GM18498 (cell line): ENCODE measurements at regions not wholly inside any gene's neighbourhood (a gene's known extent, or its start where the extent isn't known, plus 50 kb on each side); places are given as distances from the start of the nearest gene placed in this dataset.
"Not testable (repeated sequence)": the region's sequence is repeated elsewhere in the genome, so short reads cannot be mapped to it uniquely, and the experiment has no call there.

Experiments
- ATAC-seq: cut with Tn5 transposase; IDR thresholded peaks from one replicate; pipeline ENCODE4 v1.9.1; 2021; ENCODE audit warnings: mild to moderate bottlenecking, moderate library complexity; ENCODE audit not compliant: unreplicated experiment

DNA sequence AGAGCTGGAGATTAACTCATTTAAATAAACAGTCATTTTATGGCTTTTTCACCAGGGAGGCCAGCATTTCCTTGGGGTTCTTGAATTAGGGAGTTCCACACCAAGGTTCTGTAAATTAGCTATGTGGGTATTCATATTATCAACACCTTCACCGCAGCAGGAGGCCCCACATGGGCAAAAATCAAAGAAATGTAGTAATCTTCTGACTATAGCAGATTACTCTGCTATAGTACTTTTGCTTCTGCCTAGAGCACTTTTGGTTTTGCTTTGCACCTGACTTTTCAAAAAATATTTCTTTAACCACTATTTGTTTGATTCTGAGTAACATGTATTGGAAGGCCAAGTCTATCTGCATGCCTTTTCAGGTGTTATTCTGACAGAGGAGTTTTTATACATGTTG lies 108.6 kb upstream of the POMZP3 start:
- peak; percentile 84 for ATAC-seq

DNA sequence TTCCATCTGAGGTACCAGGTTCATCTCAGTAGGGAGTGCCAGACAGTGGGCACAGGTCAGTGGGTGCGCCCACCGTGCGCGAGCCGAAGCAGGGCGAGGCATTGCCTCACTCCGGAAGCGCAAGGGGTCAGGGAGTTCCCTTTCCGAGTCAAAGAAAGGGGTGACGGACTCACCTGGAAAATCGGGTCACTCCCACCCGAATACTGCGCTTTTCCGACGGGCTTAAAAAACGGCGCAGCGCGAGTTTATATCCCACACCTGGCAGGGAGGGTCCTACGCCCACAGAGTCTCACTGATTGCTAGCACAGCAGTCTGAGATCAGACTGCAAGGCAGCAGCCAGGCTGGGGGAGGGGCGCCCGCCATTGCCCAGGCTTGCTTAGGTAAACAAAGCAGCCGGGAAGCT lies 101.5 kb upstream of the POMZP3 start:
- ATAC-seq = not testable (repeated sequence)

DNA sequence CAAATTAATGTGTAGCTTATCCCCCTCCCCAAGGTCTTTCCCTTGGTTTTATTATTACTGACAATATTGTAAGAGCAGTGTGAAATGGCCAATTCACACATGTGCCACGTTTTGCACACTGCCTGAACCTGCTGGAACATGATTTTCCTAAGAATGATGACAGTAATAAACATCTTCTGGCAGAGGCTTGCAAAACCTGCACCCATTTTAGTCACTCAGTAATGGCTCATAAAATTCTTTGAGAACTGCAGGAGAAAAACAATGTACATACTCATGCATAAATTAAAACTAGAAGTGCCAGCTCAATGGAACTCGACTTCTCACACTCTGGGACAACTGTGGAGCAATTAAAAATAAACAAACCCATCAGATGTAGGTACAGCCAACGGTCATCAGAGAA lies 96.8 kb upstream of the POMZP3 start:
- ATAC-seq = not testable (repeated sequence)

DNA sequence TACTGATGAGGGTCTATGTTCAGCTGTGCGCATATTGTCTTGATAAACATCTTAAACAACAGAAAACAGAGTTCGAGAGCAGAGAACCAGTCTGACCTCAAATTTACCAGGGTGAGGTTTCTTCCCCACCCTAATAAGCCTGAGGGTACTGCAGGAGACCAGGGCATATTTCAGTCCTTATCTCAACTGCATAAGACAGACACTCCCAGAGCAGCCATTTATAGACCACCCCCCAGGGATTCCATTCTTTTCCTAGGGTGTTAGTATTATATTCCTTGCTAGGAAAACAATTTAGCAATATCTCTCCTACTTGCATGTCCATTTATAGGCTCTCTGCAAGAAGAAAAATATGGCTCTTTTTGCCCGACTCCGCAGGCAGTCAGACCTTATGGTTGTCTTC lies 89.5 kb upstream of the POMZP3 start:
- not testable (repeated sequence) for ATAC-seq

DNA sequence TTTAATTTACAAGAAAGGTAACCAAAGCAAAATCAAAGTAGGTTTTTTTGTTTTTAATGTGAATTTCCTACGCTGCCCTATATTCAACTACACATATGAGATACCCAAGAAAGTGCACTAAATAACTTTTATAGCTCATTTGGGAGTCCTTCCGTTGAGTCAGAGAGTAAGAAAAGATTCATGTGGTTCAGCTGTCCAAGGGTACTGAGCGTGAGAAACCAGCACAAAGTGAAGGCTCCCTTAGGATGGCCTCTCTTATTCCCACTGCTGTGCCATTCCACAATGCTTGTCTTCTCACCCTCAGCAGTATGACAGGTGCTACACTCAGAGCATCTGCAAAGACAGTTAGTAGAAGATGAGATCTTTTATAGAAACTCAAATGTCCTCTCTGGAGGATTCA lies 85.8 kb upstream of the POMZP3 start:
- ATAC-seq = not testable (repeated sequence)

DNA sequence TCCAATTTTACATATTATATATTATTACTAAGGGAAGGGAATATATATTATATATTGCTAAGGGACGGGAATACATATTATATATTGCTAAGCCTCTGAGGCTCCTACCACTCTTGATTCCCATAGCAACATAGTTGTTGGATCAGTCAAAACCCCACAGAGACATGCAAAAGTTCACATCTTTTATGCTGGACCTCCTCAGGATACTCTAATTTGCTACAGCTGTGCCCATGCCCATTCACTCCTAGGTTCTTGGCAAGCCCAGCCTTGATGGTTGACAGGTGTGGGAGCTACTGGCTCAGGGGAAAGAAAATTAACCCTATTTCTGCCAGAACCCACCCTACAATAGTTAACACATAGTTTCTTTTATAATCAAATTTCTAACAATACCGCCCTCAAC lies 84.6 kb upstream of the POMZP3 start:
- not testable (repeated sequence) for ATAC-seq

DNA sequence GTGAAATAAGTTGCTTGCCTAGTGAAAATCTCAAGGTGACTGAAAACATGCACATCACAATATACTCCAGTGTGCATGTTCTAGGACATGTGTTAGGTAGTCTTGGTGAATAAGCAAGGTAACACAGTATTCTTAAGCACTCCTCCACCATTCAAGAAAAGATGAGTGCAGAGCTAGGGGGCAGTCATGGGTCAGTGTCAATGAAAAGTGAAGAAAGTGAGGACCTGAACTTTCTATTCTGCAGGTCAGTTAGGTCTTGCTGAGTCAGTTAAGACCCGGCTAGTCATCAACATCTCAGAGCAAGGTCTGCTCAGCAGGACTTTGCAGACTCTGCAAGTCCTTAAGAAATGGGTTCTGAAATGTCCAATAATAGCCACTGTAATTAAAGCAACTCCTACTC lies 82.6 kb upstream of the POMZP3 start:
- not testable (repeated sequence) for ATAC-seq

DNA sequence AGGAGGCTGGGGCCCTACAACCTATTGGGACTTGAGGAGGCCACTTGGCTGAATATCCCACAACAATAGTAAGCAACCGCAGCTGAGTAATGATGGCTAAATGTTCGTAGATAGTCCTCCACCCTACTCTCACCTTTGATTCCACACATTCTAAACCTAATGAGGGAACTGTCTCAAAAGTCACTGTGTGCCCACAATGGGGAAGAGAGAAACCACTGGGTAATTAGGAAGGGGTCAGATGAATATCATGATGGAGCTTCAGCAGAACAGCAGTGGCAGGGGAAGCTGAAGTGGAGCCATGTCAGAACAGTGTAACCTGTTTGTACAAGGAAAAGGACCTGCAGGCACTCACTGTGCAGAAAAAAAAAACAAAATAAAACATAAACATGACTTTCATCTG lies 81.4 kb upstream of the POMZP3 start:
- ATAC-seq = not testable (repeated sequence)

DNA sequence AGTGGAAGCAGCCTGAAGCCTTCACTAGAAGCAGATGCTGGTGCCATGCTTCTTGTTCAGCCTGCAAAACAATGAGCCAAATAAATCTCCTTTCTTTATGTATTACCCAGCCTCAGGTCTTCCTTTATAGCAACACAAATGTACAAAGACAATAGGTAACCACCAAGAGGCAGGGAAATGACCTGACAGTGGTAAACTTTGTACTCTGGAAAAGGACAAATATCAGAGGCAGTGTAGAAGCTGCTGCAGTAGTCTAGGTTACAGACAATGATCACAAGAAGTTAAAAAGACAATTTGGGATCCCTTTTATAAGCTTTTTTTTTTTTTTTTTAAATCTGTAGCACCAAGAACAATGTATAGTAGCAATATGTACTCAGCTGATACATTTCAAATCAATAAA lies 76.7 kb upstream of the POMZP3 start:
- ATAC-seq = not testable (repeated sequence)

DNA sequence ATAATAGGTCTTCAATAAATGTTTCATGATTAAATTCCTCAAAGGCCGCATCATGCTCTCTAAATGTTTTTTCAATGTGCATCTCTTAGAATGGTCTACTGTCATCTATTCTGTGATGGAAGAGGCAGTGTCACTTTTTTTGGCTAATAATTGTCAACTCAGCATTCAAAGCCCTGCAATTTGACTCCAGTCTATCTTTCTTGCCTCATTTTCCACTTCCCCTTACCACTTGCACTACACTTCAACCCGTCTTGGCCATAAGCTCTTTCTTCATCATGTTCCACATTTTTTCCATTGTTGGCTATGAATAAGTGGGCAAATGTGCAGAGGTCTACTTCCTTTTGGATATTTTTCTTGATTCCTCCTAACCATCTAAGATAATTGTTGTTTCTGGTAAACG lies 59.2 kb upstream of the POMZP3 start:
- ATAC-seq = not testable (repeated sequence)

DNA sequence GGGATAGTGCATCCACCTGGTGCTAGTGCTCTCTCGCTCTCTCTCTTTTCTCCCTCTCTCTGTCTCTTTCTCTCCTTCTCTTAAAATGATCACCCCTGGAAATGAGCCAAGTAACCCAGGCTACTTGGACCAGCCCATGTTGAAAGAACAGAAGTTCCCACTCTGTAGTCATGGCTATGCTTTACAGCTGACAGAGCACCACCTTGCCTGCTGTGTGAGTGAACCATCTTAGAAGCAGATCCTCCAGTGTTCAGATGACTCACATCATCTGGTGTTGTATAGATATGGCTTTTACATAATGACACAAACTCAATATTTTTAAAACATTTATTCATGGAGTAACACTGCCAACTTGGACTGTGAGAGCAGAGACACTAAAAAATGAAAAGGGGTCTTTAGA lies 57.7 kb upstream of the POMZP3 start:
- ATAC-seq = not testable (repeated sequence)

DNA sequence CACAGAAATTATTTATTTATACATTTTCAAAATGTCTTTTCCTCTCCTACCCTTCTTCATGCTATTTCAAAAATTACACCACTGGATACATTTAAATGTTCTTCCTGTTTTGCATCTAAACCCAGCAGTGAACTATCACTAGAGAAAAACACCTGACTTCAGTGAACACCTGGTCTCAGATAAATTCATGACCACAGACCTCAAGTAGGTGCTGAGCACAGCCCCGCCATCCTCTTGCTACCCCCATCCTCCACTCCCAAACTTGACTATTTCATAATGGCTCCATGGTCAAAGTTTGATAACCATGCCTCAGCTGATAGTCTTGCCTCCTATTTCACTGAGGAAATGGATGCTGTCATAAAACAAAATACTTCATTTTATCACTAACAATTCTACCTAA lies 56.6 kb upstream of the POMZP3 start:
- not testable (repeated sequence) for ATAC-seq

DNA sequence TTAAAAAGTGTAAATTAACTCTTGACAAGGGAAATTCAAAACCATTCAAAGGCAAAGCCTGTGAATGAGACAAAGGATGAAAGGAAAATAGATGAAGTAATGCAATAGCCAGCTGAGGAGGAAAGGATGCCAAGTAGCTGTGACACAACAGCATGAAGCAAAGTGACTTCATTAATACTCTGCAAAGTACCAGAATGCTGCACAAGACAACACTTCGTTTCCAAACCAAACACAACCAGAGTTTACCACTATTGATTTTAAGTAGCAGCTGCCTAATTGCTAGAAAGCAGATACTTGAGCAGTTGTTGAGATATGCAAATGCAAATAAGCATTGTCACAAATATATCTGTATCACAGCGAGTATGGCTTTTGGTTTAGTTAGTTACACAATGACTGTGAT lies 54.7 kb upstream of the POMZP3 start:
- ATAC-seq = not testable (repeated sequence)

DNA sequence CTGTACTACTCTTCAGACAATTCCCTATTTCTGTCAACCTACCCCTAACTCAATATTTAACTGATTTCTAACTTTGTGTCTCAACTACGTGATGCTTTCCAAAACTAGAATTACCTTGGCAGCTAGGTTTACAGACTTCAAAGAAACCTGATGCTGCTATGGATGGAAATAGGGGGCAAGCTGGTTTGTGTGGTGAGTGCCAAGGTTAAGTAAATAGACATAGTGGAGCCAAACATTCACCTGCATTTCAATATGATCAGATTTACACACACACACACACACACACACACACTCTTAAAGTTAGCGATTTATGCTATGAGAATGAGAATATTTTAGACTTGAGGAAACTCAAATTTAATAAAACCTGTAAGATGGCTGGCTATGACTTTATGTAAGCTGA lies 52.1 kb upstream of the POMZP3 start:
- ATAC-seq = not testable (repeated sequence)

DNA sequence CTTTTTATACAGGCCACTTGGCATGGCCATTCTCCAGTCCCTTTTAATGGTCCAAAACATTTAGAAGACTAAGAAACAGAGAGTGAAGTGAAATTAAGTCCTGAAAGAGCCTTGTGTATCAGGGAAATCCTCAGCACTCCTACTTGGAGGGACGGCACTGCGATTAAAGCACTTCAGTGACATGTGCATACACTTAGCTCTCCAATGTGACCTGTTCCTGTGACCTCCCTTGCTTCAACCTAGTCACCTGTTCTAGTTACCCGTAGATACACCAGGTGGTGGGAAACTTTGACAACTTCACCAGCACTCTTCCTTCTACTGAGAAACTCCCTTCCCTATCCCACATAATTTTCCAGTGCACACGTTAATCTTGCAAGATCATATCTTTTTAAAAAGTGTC lies 51.4 kb upstream of the POMZP3 start:
- ATAC-seq = not testable (repeated sequence)

DNA sequence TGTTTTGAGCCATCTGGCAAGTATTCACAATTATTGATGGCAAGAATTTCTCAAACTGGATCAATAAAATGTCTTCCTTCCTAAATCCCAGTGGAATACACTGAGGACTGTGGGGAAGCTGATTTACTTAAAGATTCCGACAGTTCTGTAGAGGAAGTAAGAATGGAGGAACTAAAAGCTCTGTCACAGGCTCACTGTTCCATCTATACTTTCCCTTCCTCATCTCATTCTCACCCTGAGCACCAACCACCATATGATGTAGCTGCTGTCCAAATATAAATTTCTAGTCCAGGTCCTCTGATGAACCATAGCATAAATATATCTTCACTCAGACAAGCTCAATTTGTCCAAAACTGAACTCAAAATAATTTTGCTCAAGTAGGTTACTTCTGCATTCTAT lies 49.8 kb upstream of the POMZP3 start:
- not testable (repeated sequence) for ATAC-seq
